Anterior cingulate cortex (tissue), 58 donors: ENCODE measurements at regions not wholly inside any gene's neighbourhood (a gene's known extent, or its start where the extent isn't known, plus 50 kb on each side); places are given as distances from the start of the nearest gene placed in this dataset.

ENCODE experiments used
- DNase-seq, 58 donors: peaks; one replicate each; lab custom pipeline; 2025; lab: John Stamatoyannopoulos, UW

DNA sequence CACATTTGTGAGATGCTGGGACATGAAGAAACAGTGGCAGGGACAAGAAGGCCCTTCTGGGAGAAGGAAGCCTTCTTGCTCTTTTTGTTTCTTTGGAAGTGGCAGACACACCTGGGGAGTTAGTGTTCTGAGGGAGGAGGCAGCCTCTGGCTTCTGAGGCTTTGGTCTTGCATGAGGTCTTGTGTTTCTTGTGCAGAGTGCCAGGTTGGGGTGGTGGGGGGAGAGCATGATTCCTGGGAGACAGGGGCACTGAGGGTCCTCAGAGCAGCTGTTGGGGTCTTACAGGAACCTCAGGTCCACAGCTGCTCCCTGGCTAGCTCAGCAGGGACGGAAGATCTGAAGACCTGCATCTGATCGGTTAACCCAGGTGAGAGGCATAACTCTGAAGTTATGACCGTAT is 167.5 kb upstream of the ZNF536 start:
- DNase-seq = no peak

GRCh38 chr19:30206187-30206586 is 166.0 kb upstream of the ZNF536 start:
- DNase-seq = no peak

GRCh38 chr19:30207357-30207756 is 164.8 kb upstream of the ZNF536 start:
- no peak for DNase-seq

DNA sequence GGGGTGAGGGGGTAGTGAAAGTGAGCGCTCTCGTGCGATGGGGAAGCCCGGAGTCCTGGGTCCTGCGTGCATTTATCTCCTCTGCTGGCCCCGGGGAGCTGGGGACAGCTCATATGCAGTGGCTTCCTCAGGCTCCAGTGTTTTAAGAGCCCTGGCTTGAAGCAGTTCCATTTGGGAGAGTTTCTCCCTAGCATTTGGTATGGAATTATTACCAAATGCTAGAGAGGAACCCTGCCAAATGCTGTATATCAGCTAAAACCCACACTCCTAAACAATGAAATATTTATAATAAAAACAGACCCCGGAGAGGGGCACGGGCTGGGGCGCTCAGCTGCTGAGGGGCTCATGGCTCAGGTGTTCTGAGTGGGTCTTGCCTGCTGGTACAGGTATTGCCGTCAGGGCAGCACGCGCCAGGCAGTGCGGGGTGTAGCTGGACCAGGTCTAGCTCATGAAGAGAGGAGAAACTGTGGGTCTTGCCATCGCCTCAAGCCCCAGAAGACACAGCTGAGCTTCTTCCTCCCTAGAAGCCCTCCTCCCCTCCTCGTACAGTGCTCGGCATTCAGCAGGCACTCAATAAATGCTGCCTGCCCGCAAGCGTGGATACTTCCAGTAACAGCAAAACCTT is 163.6 kb upstream of the ZNF536 start:
- no peak for DNase-seq

GRCh38 chr19:30209617-30210600 is 162.3 kb upstream of the ZNF536 start:
- DNase-seq = no peak

DNA sequence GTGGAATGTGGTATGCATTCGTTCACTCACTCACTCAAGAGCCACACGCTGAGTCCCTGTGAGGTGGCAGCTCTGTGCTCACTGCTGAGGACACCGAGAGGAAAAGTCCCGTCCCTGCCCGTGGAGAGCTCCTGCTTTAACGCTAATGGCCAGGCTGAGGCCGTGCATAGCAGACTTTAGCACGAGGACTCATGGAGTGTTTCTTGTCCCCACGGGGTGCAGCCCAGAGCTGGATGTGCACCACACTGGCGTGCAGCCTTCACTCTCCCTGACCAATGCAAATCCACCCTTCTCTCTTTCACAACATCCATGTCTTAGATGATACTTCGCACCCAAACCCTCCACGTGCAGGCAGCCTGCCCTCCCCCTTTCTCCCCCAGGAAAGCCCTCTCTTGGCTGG is 159.6 kb upstream of the ZNF536 start:
- no peak for DNase-seq

GRCh38 chr19:30214651-30215051 is 157.5 kb upstream of the ZNF536 start:
- DNase-seq = no peak

DNA sequence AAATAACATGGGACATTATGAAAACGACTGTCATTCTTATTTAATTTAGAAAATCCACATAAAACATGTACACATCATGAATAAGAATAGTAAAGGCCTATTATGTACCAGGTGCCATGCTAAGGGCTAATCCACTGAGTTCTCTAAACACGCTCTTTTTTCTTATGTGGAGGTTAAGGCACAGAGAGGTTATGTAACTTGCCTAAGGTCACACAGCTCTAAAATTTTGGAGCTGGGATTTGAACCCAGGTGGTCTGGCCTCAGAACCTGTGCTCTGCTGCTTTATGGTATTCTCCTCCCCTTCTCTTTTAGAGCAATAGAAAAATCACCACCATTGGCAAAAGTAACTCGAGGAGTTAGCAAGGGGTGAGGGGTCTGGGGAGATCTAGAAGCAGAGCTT is 156.9 kb upstream of the ZNF536 start:
- DNase-seq = no peak

DNA sequence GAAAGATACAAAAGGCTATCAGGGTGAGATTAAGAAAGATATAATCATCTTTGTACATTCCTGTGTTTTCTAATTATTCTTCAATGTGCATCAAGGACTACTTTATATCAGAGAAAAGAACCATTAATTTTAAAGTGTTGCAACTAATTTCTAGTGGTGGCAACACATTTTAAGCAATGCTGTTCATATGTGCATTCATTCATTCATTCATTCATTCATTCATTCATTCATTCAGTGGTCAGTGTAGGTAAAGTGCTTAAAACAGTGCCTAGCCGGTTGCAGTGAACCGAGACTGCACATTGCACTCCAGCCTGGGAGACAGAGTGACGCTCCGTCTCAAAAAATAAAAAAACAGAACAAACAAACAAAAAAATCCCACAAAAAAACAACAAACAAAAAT is 155.7 kb upstream of the ZNF536 start:
- DNase-seq = no peak

GRCh38 chr19:30217461-30217860 is 154.7 kb upstream of the ZNF536 start:
- DNase-seq = no peak

GRCh38 chr19:30219702-30220101 is 152.5 kb upstream of the ZNF536 start:
- DNase-seq = no peak

GRCh38 chr19:30221176-30221575 is 151.0 kb upstream of the ZNF536 start:
- no peak for DNase-seq

DNA sequence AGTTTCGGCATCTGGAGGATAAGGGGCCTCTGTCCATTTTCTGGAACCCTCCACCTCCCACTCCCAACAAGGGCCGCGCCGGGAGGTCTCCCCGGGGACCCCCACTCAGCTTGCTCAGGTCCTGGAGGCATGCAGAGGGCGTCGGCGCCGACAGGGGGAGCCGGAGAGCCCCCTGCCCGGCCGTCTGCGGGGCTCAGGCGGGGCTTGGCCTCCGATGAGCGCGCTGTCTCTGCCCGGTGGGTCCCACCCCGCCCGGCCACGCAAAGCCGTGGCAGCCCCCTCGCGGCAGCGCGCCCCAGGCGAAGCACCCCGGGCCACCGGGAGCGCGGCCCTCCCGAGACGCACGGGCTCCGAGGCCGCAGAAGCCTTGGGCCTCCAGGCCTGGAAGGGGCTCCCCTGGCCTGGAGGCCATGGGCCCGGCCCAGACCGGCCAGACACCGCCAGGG is 149.7 kb upstream of the ZNF536 start:
- peak in 4 of 58 donors; percentile 12 to 23 (median 20) for DNase-seq

- peak in 6 of 58 donors; percentile 13 to 35 (median 24) for DNase-seq
These were observed 149.0 kb upstream of the ZNF536 start for GRCh38 chr19:30222992-30223865.

DNA sequence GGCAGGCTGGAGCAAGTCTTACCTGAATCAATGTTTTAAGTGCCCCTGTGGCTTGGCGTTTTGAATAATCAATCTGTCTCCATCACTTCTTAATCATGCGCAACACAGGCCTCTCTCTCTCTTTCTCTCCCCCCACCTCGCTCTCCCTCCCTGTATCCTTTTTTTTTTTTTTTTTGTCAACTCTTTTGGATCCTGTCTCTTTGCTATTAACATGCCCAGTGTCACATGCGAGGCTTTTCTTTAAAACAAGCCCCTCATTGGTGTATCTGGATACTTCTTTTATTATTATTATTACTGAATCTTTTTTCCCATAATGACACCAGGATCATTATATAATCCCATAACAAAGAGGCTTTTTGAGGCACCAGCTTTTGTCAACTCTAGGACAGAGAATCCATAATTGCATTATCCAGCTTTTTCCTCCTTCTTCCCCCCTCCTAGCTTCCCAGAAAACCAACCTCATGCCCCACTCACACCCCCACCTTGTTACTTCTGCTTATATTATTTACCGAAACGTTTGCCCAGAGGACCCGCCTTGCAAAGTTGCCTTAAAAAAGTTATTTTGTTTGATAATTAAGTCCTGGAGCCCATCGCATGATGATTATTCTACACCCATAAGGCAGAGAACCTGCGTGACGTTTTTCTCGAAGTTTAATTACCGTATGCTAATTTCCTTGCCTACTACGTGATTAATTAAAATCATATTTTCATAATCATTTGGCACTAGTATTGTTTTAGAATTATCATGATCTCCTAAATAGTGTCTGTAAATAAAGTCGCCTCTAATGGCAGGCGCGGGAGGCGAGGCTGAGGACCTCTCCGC is 148.1 kb upstream of the ZNF536 start:
- DNase-seq = no peak

DNA sequence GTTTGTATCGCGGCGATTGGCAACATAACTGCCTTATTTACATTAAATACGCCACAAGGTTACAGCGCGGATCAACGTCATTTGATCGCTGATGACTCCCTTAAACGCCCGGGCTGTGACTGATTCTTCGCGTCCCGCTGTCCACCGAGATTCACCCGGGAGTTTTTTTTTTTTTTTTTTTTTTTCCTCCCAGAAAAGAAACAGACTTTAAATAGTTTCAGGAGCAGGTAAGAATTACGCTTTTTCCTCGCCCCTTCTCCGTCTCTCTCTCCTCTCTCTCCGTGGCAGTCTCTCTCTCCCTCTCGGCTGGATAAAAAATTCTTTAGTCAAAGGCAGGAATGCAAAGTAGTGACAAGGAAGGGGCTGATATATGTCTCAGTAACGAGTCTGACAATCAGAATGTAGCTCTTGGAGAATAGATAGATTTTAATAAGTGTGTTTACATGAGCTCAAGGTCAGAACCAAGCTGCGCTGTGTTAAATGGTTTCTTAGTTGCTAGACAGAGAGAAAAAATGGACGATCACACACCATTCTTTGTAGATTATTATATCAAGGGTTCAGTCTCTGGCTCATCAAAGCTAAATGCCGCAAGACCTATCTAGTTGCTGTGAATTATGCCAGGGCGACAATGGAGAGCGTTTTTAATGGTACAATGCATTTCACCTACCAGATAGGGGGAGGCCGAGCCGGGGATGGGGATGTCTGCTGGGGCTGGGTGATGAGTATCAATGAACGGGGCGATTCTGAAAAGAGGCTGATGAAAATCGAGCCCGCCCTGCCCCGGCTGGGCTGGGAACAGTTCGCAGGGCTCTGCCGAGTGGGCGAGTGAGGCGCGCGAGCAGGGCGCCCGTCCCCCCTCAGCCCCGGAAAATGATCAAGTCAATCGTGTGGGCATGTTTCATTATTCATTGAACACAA is 147.2 kb upstream of the ZNF536 start:
- DNase-seq = peak in 14 of 58 donors; percentile 8 to 60 (median 26)

DNA sequence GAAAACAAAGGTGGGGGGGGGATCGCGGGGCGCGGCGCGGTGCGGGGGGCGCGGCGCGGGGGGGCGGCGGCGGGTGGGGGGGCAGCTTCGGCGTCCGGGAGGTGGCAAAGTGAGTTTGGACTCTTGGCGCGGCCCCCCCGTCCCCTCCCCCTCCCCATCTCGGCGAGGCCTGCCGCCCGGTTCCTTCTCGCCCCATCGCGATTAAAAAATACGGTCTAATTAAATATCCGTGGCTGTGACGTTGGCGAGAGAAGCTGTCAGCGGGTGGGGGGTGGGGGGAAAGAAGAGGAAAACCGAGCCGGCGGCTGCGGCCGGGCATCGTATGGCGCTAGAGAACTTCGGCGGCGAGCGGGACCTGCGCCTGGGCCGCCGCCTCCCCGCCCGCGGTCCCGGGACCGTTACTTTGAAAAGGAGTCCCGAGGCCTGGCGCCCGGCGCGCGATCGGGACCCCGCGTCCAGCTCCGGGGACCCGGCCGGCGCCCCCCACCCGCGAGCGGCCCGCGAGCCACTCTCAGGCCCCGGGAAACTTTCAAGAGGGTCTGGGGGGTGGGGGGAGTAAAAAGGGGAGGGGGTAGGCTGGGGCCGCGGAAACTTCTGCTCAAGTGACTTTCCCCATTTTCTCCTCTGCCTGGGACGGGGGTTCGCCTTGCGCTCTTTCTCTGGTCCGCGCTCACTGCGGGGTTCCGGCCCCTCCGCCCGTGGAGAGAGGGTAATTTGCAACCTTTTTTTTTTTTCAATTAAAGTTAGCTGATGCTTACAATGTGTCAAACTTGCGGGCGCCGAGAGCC is 146.3 kb upstream of the ZNF536 start:
- peak in 10 of 58 donors; percentile 14 to 60 (median 30) for DNase-seq
